ENCODE measurements at regions not wholly inside any gene's neighbourhood (a gene's known extent, or its start where the extent isn't known, plus 50 kb on each side); places are given as distances from the start of the nearest gene placed in this dataset.
A peak's percentile ranks its signal among the peaks of the same experiment; 100 is the strongest.

DNA sequence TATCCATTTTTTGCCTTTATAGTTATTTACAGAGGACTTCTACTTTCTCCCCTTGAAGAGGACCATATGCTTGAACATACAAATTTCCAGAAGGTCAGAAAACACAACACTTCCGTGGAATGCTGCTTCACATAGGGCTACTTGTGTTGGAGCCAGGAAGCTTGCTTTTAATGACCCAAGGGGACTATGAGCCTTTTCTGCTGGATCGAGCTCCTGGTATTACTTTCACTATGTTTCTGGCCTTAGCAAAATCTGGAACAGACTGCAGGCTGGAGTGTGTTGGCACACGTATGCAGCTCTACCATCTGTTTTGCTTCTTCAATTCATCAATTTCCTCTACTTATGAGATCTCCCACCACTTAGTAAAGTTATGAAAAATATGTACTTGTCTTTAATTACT lies 69.3 kb upstream of the CBLB start:
- no peak overlapping the region for H3K4me3 ChIP-seq (replicated peaks in 1 of 3)
- intact Hi-C loops (cut with DNase I): no loop called here
- TF ChIP-seq POLR2A (IDR thresholded peaks at IDR 0.05): no peak
- TF ChIP-seq, protein P1, sequence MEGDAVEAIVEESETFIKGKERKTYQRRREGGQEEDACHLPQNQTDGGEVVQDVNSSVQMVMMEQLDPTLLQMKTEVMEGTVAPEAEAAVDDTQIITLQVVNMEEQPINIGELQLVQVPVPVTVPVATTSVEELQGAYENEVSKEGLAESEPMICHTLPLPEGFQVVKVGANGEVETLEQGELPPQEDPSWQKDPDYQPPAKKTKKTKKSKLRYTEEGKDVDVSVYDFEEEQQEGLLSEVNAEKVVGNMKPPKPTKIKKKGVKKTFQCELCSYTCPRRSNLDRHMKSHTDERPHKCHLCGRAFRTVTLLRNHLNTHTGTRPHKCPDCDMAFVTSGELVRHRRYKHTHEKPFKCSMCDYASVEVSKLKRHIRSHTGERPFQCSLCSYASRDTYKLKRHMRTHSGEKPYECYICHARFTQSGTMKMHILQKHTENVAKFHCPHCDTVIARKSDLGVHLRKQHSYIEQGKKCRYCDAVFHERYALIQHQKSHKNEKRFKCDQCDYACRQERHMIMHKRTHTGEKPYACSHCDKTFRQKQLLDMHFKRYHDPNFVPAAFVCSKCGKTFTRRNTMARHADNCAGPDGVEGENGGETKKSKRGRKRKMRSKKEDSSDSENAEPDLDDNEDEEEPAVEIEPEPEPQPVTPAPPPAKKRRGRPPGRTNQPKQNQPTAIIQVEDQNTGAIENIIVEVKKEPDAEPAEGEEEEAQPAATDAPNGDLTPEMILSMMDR (IDR thresholded peaks at IDR 0.05): no peak
- H3K36me3 ChIP-seq: no peaks in the 10 kb centered on the region
- no peaks in the 10 kb centered on the region for H3K27me3 ChIP-seq
- H3K4me1 ChIP-seq: peaks cover 11 to 20% of the 10 kb centered on the region in 2 donors
- peak; percentile 19 to 20 for DNase-seq
- 9 to 13% methylated on average over 3 of the region's 3 CpGs for WGBS, 2 donors
- no peaks in the 10 kb centered on the region for H3K9me3 ChIP-seq
- H3K27ac ChIP-seq: peak overlapping the region in 1 of 3 donors; percentile 5

DNA sequence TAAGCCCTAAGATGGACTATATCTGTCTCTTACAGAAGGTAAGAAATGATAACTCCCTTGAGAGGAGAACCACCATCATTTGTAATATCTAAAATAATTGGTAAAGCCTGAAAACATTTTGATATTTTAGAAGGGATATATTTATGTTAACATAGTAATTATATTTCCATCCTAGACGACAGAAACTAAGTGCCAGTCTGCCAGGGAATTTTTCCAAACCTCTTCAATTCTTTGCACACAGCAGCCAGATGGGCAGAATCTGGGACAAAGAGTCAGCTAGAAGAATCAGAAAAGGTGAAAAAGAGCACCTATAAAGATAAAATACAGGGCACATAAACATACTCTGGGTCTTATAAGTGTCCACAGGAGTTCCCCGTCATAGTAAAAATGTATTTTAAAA lies 70.0 kb upstream of the CBLB start:
- Histone ChIP-seq H3K4me3 (replicated peaks in 1 of 3) (no peak overlapping the region), H3K27me3 (no peaks in the 10 kb centered on the region), H3K4me1 (peaks cover 11 to 20% of the 10 kb centered on the region in 2 donors), H3K36me3 (no peaks in the 10 kb centered on the region), H3K27ac (peak overlapping the region in 1 of 3 donors; percentile 5), H3K9me3 (no peaks in the 10 kb centered on the region)
- 57 to 62% methylated on average over 2 of the region's 2 CpGs for WGBS, 2 donors
- TF ChIP-seq POLR2A (IDR thresholded peaks at IDR 0.05): no peak
- TF ChIP-seq, protein P1 (IDR thresholded peaks at IDR 0.05): no peak
- DNase-seq: no peak
- intact Hi-C loops (cut with DNase I): no loop called here

DNA sequence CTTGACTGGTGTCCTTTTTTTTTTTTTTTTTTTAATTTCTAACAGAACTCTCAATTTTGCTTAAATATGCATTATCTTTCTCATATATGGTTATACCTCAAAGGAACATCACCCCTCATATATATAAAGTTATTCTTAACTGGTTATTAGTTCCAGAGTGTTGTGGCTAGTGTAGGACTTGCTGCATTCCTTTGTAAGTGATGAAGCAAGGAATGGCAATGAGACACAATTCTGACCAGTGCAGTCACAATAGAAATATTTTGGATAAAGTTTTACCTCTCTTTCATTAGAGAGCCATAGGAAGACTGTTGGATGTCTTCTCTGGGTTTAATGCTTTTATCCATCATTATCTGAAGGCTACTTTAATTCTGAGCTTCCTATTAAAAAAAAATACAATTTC lies 75.5 kb upstream of the CBLB start:
- no peak for DNase-seq
- Histone ChIP-seq H3K36me3 (no peaks in the 10 kb centered on the region), H3K27me3 (no peaks in the 10 kb centered on the region), H3K4me3 (replicated peaks in 1 of 3) (no peak overlapping the region), H3K9me3 (no peaks in the 10 kb centered on the region), H3K27ac (no peak overlapping the region), H3K4me1 (no peaks in the 10 kb centered on the region)
- intact Hi-C loops (cut with DNase I): no loop called here
- TF ChIP-seq, protein P1 (IDR thresholded peaks at IDR 0.05): no peak
- no peak for TF ChIP-seq POLR2A (IDR thresholded peaks at IDR 0.05)

DNA sequence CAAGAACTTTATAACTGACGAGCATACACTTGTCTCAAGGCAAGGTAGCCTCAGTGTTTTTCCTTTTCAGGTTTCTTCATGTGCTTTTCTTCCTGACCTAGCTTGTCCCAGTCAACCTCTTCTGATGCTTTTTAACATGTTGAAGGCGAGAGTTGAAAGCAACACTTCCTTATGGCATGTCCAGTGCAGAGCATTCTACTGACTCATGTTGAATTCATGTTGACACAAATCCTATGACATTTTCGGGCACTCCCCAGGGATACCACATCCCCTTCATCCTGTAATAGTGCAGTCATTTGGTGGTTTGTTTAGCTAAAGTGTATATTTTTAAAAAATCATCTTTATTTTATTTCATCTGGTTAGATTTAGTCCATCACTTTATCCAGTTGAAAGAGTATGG lies 75.9 kb upstream of the CBLB start:
- no peak overlapping the region for H3K4me3 ChIP-seq (replicated peaks in 1 of 3)
- TF ChIP-seq, protein P1 (IDR thresholded peaks at IDR 0.05): no peak
- no peak for TF ChIP-seq POLR2A (IDR thresholded peaks at IDR 0.05)

DNA sequence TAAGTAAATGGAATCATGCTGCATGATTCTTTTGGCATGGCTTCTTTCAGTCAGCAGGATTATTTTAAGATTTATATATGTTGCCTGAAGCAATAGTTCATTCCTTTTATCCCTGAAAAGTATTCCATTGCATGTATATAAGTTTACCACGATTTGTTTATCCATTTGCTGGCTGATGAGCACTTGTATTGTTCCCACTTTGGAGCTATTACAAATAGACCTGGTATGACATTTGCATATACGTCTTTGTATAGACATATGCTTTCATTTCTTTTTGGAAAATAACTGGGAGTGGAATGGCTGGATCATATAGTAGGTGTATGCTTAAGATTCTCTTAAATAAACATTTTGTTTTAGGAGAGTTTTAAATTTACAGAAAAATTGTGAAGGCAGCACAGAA lies 79.3 kb upstream of the CBLB start:
- H3K27ac ChIP-seq: no peak overlapping the region
- no peaks in the 10 kb centered on the region for H3K4me1 ChIP-seq
- intact Hi-C loops (cut with DNase I): no loop called here
- H3K36me3 ChIP-seq: no peaks in the 10 kb centered on the region
- H3K9me3 ChIP-seq: no peaks in the 10 kb centered on the region
- no peak for DNase-seq
- H3K27me3 ChIP-seq: no peaks in the 10 kb centered on the region
- no peak overlapping the region for H3K4me3 ChIP-seq (replicated peaks in 1 of 3)
- TF ChIP-seq, protein P1 (IDR thresholded peaks at IDR 0.05): no peak
- no peak for TF ChIP-seq POLR2A (IDR thresholded peaks at IDR 0.05)
- 88 to 90% methylated on average over 2 of the region's 2 CpGs for WGBS, 2 donors

More for the DNA sequence above, 75.9 kb upstream of the CBLB start:
- Histone ChIP-seq H3K36me3 (no peaks in the 10 kb centered on the region), H3K4me1 (no peaks in the 10 kb centered on the region), H3K27me3 (no peaks in the 10 kb centered on the region), H3K9me3 (no peaks in the 10 kb centered on the region), H3K27ac (no peak overlapping the region)
- 89 to 93% methylated on average over 3 of the region's 3 CpGs for WGBS, 2 donors
- intact Hi-C loops (cut with DNase I): no loop called here
- DNase-seq: no peak
